GM23338 (cell line): ENCODE measurements at regions not wholly inside any gene's neighbourhood (a gene's known extent, or its start where the extent isn't known, plus 50 kb on each side); places are given as distances from the start of the nearest gene placed in this dataset.

ENCODE experiments used
- CTCF ChIP-seq, 2 experiments: fragments of 200-600 bp in 1 of 2; sonication (generic) in 1 of 2; conservative IDR thresholded peaks; 2 replicates each; pipeline versions ENCODE4 v1.5.1 to v1.6.1; 2016 to 2017; ENCODE audit warnings: antibody characterized with exemption in 2 of 2, low read depth in 2 of 2, mild to moderate bottlenecking in 2 of 2, moderate library complexity in 1 of 2
- ZNF114 ChIP-seq: fragments of 250-450 bp; sonication (Bioruptor Pico); IDR thresholded peaks from 2 replicates; pipeline ENCODE4 v1.5.0; 2020; ENCODE audit warnings: mild to moderate bottlenecking, moderate library complexity

DNA sequence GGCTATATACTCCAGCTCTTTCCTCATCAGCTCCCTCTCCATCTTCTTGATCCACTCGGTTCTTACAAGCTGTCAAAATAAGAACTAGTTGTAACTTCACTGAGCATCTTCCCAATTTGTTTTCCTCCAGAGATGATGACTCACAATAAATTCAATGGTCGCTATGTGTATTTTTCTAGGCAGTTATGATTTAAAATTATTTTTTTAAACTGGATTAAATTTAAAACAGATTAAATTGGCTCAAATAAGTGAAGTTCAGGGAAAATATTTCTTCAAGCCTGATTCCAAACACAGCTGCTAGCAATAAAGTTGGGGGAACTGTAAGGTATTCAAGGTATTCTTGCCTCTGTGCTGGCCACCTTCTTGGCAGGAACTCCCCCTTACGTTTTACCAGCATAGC, 717.7 kb upstream of the USP15 start:
- TF ChIP-seq CTCF (conservative IDR thresholded peaks at IDR 0.05; ENCODE audit: low read depth in 2 of 2) (no peak), ZNF114 (no peak)
